GM12872 (cell line): ENCODE measurements at regions not wholly inside any gene's neighbourhood (a gene's known extent, or its start where the extent isn't known, plus 50 kb on each side); places are given as distances from the start of the nearest gene placed in this dataset.

Experiments used
- TF ChIP-seq, protein P1 (sequence below): IDR thresholded peaks from 3 replicates; pipeline ENCODE4 v1.5.1; 2011; ENCODE audit warnings: low read depth, mild to moderate bottlenecking, low read length, moderate library complexity; ENCODE audit not compliant: insufficient read depth

DNA sequence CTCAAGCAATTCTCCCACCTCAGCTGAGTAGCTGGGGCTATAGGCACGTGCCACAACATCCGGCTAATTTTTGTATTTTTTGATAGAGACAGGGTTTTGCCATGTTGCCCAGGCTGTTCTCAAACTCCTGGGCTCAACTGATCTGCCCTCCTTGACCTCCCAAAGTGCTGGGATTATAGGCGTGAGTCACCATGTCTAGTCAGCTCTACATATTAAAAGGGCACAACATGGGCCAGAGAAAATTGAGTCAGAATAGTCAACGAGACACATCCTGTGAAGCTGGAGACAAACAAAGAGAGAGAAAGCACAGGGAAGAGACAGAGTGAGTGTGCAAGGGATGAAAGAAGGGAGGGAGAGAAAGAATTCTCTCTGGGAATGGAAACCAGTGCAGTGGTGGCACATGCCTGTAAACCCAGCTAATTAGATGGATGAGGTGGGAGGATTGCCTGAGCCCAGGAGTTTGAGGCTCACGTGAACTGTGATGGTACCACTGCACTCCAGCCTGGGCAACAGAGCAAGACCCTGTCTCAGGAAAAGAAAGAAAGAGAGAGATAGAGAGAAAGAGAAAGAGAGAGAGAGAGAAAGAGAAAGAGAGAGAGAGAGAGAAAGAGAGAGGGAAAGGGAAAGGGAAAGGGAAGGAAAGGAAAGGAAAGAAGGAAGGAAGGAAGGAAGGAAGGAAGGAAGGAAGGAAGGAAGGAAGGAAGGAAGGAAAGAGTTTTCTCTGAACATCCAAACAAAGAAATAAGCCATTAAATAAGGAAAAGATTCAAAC is 107.2 kb upstream of the SLC25A36 start:
- TF ChIP-seq, protein P1, sequence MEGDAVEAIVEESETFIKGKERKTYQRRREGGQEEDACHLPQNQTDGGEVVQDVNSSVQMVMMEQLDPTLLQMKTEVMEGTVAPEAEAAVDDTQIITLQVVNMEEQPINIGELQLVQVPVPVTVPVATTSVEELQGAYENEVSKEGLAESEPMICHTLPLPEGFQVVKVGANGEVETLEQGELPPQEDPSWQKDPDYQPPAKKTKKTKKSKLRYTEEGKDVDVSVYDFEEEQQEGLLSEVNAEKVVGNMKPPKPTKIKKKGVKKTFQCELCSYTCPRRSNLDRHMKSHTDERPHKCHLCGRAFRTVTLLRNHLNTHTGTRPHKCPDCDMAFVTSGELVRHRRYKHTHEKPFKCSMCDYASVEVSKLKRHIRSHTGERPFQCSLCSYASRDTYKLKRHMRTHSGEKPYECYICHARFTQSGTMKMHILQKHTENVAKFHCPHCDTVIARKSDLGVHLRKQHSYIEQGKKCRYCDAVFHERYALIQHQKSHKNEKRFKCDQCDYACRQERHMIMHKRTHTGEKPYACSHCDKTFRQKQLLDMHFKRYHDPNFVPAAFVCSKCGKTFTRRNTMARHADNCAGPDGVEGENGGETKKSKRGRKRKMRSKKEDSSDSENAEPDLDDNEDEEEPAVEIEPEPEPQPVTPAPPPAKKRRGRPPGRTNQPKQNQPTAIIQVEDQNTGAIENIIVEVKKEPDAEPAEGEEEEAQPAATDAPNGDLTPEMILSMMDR, result no peak

DNA sequence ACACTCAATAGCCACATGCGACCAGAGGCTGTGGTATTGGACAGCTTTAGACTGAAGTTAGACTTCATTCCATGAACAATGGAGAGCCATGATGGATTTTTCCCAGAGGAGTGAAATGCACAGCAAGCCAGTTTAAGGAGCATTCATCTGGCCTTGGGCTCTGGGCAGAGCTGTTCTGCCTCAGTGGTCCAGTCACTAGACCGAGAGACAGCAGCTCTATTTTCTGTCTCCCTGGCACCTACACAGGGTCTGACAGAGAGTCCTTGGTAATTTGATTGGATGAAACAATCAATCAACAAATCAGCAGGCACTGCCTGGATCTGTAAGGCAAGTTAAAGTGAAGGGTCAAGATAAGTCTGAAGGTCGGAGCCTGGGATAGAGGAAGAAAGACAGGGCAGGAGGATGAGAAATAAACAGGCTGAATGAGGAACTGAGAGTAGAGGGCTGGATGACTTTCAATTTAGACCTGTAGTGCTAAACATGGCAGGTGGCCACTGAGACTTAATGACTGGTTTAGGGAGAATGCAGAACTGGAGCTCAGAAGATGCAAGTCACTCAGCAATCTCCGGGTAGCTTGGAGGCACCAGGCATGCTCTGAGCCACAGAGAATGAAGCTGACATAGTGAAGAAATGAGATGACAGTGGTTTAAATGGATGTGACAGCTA is 98.5 kb upstream of the SLC25A36 start:
- TF ChIP-seq, protein P1, result no peak

DNA sequence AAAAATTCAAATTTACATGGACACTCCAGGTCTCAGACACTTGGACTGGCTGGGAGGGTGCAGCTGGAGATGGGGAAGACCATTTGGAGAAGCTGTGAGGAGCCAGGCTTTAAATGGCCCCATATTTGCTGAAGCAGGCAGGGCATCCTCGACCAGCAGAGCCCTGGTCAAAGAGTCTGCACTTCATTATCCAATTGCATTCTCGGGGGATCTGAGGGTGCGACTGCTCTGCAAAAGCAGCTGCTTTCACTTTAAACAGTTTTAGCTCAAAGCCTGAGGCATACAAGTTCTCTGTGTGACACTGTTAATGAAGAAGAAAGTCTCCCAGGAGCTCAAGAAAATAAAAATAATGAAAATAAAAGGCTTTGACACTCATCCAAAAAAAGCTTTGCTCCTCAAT is 98.0 kb upstream of the SLC25A36 start:
- TF ChIP-seq, protein P1, result no peak

DNA sequence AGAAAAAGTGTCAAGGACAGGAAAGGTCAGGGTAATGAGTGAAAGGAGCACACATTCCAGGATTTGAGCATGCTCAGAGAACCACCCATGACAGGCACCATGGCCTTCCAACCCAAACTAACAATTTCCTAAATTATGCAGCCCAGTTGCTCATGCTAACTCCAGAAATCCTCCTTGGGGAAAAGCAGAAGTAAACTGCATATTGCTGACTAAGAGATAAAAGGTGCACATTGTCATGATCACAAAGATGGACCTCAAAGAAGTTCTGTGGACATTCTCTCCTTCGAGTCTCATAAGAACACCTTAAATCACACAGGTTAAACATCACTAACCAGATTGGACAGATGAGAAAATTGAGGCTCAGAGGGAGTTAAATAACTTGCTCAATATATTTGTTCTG is 97.6 kb upstream of the SLC25A36 start:
- TF ChIP-seq, protein P1, result no peak

DNA sequence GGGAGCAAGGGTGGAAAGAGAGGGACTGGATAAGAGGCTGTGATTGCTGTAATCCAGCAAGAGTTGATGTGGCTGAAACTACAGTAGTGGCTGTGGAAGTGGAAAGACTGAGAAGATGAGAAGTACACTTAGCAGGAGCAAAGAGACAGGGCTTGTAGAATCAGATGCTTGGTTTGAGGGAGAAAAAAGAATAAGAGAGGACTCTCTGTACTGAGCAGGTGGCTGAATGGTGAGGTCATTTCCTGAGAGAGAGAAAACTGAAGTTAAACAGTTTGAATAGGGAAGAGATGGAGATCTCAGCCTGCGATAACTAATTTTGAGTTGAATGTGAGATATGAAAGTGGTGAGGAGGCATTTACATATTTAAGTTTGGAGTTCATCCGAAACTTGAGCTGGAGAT is 95.8 kb upstream of the SLC25A36 start:
- TF ChIP-seq, protein P1, result no peak

DNA sequence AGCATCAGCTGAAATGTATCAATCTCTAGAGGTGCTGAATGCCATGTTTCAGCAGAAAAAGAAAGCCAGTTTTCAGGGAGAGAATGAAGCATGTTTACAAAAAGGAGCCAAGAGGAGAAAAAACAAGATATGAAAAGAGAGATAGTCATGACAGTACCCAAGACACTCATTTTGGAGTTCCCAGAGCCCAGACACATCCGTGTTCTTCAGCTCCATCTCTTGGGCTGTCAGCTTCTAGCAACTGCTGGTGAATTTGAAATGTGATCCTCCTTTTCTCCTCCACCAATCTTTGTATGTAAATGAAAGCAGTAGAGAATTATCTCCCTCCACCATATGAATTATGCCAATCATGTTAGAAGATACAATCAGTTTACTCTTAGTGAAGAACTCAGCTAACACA is 93.0 kb upstream of the SLC25A36 start:
- TF ChIP-seq, protein P1, result no peak

DNA sequence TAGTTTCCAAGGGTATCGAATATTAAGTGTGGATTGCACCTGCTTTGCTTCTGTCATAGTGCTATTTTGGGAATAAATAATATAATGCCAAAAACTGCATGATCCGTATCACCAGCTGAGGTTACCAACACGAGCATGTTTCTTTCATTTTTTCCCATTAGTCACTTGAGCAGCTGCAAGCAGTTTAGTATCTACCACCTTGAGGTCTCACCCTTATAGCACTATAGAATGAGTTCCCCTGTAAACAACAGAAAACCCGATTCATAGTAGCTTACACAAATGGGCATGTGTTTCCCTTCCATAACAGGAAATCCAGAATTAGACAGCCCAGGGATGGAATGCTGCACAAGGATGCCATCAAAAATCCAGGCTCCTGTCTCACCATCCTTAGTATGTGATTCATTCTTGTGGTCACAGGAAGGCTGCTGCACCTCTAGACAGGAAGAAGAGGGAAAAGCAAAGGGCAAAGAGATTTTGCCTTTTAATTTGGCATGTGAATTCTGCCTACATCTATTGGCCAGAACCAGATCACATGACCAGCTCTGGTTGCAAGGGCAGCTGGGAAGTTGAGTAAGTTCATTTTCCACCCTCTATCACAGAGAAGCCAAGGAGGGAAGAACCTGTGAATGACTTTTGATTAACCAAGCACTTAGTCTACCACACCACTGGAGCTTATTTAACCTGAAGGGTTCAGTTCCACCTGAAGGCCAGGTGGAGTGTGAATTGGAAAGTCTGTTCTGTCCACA is 91.3 kb upstream of the SLC25A36 start:
- TF ChIP-seq, protein P1, result no peak
